ENCODE measurements at regions not wholly inside any gene's neighbourhood (a gene's known extent, or its start where the extent isn't known, plus 50 kb on each side); places are given as distances from the start of the nearest gene placed in this dataset.

DNA sequence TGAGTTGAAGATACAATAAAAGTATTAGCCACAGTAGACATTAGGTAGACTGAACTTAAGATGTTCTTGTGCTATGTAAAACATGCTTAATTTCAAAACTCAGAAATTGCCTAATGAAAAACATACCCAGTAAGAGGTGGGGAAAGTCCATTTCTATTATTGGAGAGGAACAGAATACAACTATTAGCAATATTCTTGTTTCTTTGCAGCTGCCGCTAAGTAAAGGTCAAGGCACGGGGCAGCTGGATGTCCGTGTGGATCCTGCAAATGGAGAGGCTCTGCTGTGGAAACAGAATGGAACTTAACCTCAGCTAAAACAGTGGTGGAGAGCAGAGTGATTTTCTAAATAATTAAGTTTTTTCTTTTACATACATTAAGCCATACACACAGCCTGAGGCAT is 139.2 kb upstream of the ARHGAP28 start:
- H3K4me3 ChIP-seq (replicated peaks; ENCODE audit: low read depth, low read length): no peak overlapping the region
- TF ChIP-seq, protein P1, sequence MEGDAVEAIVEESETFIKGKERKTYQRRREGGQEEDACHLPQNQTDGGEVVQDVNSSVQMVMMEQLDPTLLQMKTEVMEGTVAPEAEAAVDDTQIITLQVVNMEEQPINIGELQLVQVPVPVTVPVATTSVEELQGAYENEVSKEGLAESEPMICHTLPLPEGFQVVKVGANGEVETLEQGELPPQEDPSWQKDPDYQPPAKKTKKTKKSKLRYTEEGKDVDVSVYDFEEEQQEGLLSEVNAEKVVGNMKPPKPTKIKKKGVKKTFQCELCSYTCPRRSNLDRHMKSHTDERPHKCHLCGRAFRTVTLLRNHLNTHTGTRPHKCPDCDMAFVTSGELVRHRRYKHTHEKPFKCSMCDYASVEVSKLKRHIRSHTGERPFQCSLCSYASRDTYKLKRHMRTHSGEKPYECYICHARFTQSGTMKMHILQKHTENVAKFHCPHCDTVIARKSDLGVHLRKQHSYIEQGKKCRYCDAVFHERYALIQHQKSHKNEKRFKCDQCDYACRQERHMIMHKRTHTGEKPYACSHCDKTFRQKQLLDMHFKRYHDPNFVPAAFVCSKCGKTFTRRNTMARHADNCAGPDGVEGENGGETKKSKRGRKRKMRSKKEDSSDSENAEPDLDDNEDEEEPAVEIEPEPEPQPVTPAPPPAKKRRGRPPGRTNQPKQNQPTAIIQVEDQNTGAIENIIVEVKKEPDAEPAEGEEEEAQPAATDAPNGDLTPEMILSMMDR (IDR thresholded peaks at IDR 0.05; ENCODE audit: insufficient read depth, low read length, poor library complexity, severe bottlenecking): no peak
- H3K27me3 ChIP-seq (replicated peaks; ENCODE audit: control insufficient read depth, insufficient read depth, low read length): no peaks in the 10 kb centered on the region

DNA sequence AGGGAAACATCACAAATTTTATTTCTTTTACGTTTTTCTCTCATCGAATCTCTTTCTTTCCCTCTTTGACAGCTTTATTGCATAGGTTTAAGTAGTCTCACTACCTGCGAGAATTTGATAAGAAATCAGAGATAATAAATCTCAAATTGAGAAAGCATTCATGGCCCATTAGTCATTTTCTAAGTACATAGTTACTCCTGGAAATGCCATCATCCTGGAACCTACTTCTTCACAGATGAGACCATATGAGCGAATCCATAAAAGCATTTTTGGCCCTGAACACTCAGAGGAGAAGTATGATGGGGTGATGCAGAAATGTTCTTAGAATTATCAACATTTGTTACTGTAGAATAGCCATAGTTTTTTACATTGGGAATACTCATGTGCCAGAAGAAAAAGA is 138.0 kb upstream of the ARHGAP28 start:
- Histone ChIP-seq H3K36me3 (ENCODE audit: control insufficient read depth, insufficient read depth, low read length) (no peaks in the 10 kb centered on the region), H3K4me3 (replicated peaks; ENCODE audit: low read depth, low read length) (no peak overlapping the region), H3K27me3 (replicated peaks; ENCODE audit: control insufficient read depth, insufficient read depth, low read length) (no peaks in the 10 kb centered on the region)
- no peak for DNase-seq (ENCODE audit: extremely low read depth, insufficient read length)
- TF ChIP-seq, protein P1 (IDR thresholded peaks at IDR 0.05; ENCODE audit: insufficient read depth, low read length, poor library complexity, severe bottlenecking): no peak

More for the DNA sequence above, 139.2 kb upstream of the ARHGAP28 start:
- no peak for DNase-seq (ENCODE audit: extremely low read depth, insufficient read length)
- H3K36me3 ChIP-seq (ENCODE audit: control insufficient read depth, insufficient read depth, low read length): no peaks in the 10 kb centered on the region

DNA sequence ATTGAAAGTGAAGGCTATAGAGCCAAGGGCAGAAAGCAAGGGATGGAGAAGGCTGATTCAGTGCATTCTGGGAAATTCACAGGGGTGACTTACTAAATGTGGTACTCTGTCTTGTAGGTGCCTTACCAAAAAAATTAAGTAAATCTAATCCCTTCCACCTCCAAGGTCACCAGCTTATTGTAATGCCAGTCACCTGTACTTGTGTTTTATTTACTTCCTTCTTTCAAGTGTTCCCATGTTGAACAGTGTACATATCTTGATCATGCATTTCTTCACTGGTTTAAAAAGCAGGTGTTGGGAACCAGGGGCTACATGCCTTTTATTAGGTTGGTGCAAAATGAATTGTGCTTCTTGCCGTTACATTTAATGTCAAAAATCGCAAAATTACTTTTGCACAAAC is 137.0 kb upstream of the ARHGAP28 start:
- TF ChIP-seq, protein P1 (IDR thresholded peaks at IDR 0.05; ENCODE audit: insufficient read depth, low read length, poor library complexity, severe bottlenecking): no peak
- H3K4me3 ChIP-seq (replicated peaks; ENCODE audit: low read depth, low read length): no peak overlapping the region
- H3K36me3 ChIP-seq (ENCODE audit: control insufficient read depth, insufficient read depth, low read length): no peaks in the 10 kb centered on the region
- no peak for DNase-seq (ENCODE audit: extremely low read depth, insufficient read length)
- no peaks in the 10 kb centered on the region for H3K27me3 ChIP-seq (replicated peaks; ENCODE audit: control insufficient read depth, insufficient read depth, low read length)

DNA sequence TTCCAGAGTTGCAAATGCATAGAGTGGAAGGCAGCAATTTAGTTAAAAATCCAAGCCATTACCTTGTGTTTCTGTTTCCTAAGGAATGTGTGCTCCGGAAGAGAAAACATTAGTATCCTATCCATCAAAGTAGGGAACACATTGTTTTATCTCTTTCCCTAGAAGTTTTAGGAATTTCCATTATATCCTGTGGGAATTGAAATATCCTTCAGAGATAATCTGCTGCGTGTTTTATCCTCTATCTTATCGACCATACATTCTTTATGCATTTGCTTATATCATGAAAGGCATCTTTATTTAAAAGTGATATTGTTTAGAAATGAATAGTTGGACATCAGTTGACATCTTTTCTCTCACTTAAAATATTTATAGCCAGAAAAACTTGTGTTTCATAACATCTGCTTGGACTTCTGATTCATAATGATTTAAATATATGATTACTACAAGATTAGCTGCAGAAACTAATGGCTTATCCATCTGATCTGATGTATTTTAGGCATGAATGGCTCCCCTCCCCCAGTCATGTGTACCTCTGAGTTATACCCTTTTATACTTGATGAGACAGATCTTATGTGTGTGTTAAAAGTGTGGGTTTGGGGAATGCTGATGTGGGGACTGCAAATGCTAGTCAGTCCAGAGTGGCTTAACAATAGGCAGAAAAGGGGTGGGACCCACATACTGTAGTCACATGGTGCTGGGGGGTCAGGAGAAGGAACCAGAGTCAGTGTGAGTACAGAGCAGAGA is 136.2 kb upstream of the ARHGAP28 start:
- no peak overlapping the region for H3K4me3 ChIP-seq (replicated peaks; ENCODE audit: low read depth, low read length)
- DNase-seq (ENCODE audit: extremely low read depth, insufficient read length): no peak
- no peaks in the 10 kb centered on the region; the same call in 1 of the 2 replicates for H3K27me3 ChIP-seq (replicated peaks; ENCODE audit: control insufficient read depth, insufficient read depth, low read length)
- TF ChIP-seq, protein P1 (IDR thresholded peaks at IDR 0.05; ENCODE audit: insufficient read depth, low read length, poor library complexity, severe bottlenecking): no peak
- no peaks in the 10 kb centered on the region for H3K36me3 ChIP-seq (ENCODE audit: control insufficient read depth, insufficient read depth, low read length)

DNA sequence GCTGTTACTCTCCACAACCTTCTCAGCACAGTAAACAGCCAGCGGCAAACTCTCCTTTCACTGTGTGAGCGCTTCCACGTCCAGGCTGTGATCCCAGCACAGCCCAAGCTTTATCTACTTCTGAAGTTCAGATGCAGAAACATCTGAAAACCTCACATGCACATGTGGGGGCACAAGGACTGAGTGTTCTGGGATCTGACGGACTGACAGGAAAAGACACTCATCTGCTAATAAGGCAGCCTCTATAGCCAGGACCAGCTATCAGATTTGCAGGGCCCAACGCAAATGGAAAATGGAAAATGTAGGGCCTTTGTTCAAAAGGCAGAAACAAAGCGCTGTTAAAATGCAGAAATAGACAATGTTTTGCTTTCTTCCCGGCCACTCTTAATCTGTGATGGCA is 133.8 kb upstream of the ARHGAP28 start:
- H3K27me3 ChIP-seq (replicated peaks; ENCODE audit: control insufficient read depth, insufficient read depth, low read length): no peaks in the 10 kb centered on the region; the same call in 1 of the 2 replicates
- TF ChIP-seq, protein P1 (IDR thresholded peaks at IDR 0.05; ENCODE audit: insufficient read depth, low read length, poor library complexity, severe bottlenecking): no peak
- DNase-seq (ENCODE audit: extremely low read depth, insufficient read length): no peak
- no peaks in the 10 kb centered on the region for H3K36me3 ChIP-seq (ENCODE audit: control insufficient read depth, insufficient read depth, low read length)
- H3K4me3 ChIP-seq (replicated peaks; ENCODE audit: low read depth, low read length): no peak overlapping the region

Measured in GM06990 (cell line).